GM18870 (cell line): ENCODE measurements at regions not wholly inside any gene's neighbourhood (a gene's known extent, or its start where the extent isn't known, plus 50 kb on each side); places are given as distances from the start of the nearest gene placed in this dataset.
"Not testable (repeated sequence)": the region's sequence is repeated elsewhere in the genome, so short reads cannot be mapped to it uniquely, and the experiment has no call there.

ENCODE experiments used
- ATAC-seq: cut with Tn5 transposase; IDR thresholded peaks from one replicate; pipeline ENCODE4 v1.9.1; 2021; ENCODE audit warnings: moderate library complexity; ENCODE audit not compliant: unreplicated experiment

- no peak for ATAC-seq
These were observed 112.9 kb upstream of the TRIB2 start for GRCh38 chr2:12603781-12604295.

- no peak for ATAC-seq
These were observed 112.4 kb upstream of the TRIB2 start for GRCh38 chr2:12604341-12604740.

GRCh38 chr2:12605366-12605765 is 111.4 kb upstream of the TRIB2 start:
- ATAC-seq: no peak

- ATAC-seq: no peak
These were observed 110.8 kb upstream of the TRIB2 start for GRCh38 chr2:12605936-12606335.

GRCh38 chr2:12606472-12607000 is 110.2 kb upstream of the TRIB2 start:
- ATAC-seq: no peak

- ATAC-seq: no peak
These were observed 108.8 kb upstream of the TRIB2 start for GRCh38 chr2:12607971-12608370.

GRCh38 chr2:12610314-12610713 is 106.4 kb upstream of the TRIB2 start:
- ATAC-seq: no peak

- no peak for ATAC-seq
These were observed 104.6 kb upstream of the TRIB2 start for GRCh38 chr2:12612168-12612567.

- ATAC-seq: no peak
These were observed 104.1 kb upstream of the TRIB2 start for GRCh38 chr2:12612671-12613070.

- no peak for ATAC-seq
These were observed 103.5 kb upstream of the TRIB2 start for GRCh38 chr2:12613137-12613835.

GRCh38 chr2:12615509-12615908 is 101.2 kb upstream of the TRIB2 start:
- no peak for ATAC-seq

GRCh38 chr2:12616456-12617156 is 100.1 kb upstream of the TRIB2 start:
- no peak for ATAC-seq

- no peak for ATAC-seq
These were observed 99.4 kb upstream of the TRIB2 start for GRCh38 chr2:12617366-12617765.

- no peak for ATAC-seq
These were observed 98.9 kb upstream of the TRIB2 start for GRCh38 chr2:12617853-12618252.

- no peak for ATAC-seq
These were observed 98.2 kb upstream of the TRIB2 start for GRCh38 chr2:12618576-12618975.

GRCh38 chr2:12619975-12620374 is 96.8 kb upstream of the TRIB2 start:
- ATAC-seq: no peak

GRCh38 chr2:12620759-12621158 is 96.0 kb upstream of the TRIB2 start:
- no peak for ATAC-seq

GRCh38 chr2:12623051-12623450 is 93.7 kb upstream of the TRIB2 start:
- ATAC-seq: no peak

GRCh38 chr2:12624384-12624783 is 92.4 kb upstream of the TRIB2 start:
- no peak for ATAC-seq

- ATAC-seq: no peak
These were observed 91.7 kb upstream of the TRIB2 start for GRCh38 chr2:12624905-12625598.

GRCh38 chr2:12628541-12628940 is 88.2 kb upstream of the TRIB2 start:
- ATAC-seq: not testable (repeated sequence)
